Activated naive CD4-positive, alpha-beta T cell treated with anti-CD3 and anti-CD28 coated beads, Interleukin-2, amount 50 U/mL, for 24 hours (primary cell): ENCODE measurements at regions not wholly inside any gene's neighbourhood (a gene's known extent, or its start where the extent isn't known, plus 50 kb on each side); places are given as distances from the start of the nearest gene placed in this dataset.

Experiments used
- H3K27ac Mint-ChIP-seq: one replicate; pipeline ENCODE4 v1.8.0; 2021; ENCODE audit warnings: mild to moderate bottlenecking, mixed read lengths
- H3K27me3 Mint-ChIP-seq: one replicate; pipeline ENCODE4 v1.8.0; 2021; ENCODE audit warnings: mixed read lengths
- H3K36me3 Mint-ChIP-seq: one replicate; pipeline ENCODE4 v1.8.0; 2021; ENCODE audit warnings: mixed read lengths
- H3K4me1 Mint-ChIP-seq: one replicate; pipeline ENCODE4 v1.8.0; 2021; ENCODE audit warnings: mixed read lengths
- H3K4me3 Mint-ChIP-seq: one replicate; pipeline ENCODE4 v1.8.0; 2021; ENCODE audit warnings: mild to moderate bottlenecking, mixed read lengths
- H3K9me3 Mint-ChIP-seq: one replicate; pipeline ENCODE4 v1.8.0; 2021; ENCODE audit warnings: mixed read lengths

DNA sequence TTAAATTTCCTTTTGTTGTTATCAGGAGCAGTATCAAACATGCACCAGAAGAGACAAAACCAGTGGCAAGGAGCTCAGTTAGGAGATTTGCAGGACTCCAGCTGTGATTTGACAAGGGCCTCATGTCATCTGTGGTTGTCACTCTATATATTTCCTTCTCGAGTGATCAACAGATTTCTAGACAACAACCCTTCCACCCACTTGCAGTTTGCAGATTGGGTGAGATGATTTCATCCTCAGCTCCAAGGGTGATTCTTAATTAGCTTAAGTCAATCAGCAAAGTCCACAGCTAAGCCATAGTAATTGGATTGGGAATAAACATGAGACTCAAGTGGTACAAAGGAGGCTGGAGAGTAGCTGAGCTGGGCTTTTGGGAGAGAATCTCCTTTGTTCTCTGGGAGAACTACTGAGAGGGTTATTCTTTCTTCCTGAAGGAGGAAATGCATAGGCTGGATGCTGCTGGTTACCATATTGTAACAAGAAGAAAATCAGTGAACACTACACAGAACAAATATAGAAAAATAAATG is 192.8 kb downstream of the PPARGC1A start:
- H3K4me3 Mint-ChIP-seq, result no peak overlapping the region
- no peaks in the 10 kb centered on the region for H3K4me1 Mint-ChIP-seq
- no peak overlapping the region for H3K27ac Mint-ChIP-seq
- H3K36me3 Mint-ChIP-seq, result no peaks in the 10 kb centered on the region
- peaks cover 9% of the 10 kb centered on the region for H3K9me3 Mint-ChIP-seq
- peaks cover 2% of the 10 kb centered on the region for H3K27me3 Mint-ChIP-seq

DNA sequence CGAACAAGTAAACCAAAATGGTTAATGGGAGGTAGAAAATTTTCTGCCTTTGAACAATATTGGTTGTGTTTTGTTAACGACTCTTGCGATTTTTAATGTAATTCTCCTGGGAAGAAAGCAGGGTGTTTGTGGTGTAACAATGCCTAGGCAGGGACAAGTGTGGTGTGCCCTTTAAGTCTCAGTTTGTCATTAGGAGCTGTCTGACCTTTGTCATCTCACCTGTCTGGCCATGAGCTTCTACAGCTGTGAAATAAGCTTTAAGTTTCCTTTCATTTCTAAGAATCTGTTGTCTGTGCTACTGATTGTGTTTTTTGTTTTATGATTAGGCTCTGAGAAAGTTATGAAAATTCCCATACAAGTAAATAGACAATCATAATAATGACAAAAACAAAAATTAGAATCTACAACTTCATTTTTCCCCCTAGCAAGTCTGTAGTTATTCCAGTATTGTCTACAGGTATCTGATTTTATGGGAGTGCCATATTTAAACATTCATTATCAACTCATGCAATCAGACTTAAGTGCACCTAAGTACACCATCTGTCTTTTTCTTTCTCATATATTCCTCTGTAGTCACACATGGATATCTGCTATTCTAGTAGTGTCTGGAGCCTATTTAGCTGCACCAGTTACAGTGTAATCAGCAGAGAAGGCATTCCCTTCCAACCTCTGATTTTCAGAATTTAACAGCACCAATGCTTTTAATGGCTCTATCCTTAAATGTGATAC is 203.5 kb downstream of the PPARGC1A start:
- no peaks in the 10 kb centered on the region for H3K36me3 Mint-ChIP-seq

DNA sequence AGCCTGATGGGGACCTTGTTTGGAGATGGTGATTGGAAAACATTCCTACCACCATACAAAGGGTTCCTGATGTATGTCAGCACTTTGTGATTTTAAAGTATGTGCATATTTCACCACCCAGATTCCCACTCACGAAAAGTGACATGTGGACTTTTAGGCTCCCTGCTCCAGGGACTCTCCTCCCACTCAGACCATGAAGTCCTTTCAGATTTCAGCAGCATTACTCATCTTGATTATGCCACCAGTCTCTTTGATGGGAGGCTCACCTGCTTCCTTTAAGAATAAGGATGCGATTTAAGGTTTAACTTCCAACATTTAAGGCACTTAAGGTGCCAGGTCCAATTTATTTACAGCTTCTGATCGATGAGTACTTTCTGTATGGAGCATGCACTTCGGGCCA is 204.4 kb downstream of the PPARGC1A start:
- Mint-ChIP-seq H3K9me3 (no peaks in the 10 kb centered on the region), H3K36me3 (no peaks in the 10 kb centered on the region), H3K4me3 (no peak overlapping the region), H3K4me1 (no peaks in the 10 kb centered on the region), H3K27me3 (no peaks in the 10 kb centered on the region), H3K27ac (no peak overlapping the region)

More for the DNA sequence above, 203.5 kb downstream of the PPARGC1A start:
- no peaks in the 10 kb centered on the region for H3K27me3 Mint-ChIP-seq
- H3K9me3 Mint-ChIP-seq, result no peaks in the 10 kb centered on the region
- no peak overlapping the region for H3K4me3 Mint-ChIP-seq
- H3K4me1 Mint-ChIP-seq, result no peaks in the 10 kb centered on the region
- H3K27ac Mint-ChIP-seq, result no peak overlapping the region

DNA sequence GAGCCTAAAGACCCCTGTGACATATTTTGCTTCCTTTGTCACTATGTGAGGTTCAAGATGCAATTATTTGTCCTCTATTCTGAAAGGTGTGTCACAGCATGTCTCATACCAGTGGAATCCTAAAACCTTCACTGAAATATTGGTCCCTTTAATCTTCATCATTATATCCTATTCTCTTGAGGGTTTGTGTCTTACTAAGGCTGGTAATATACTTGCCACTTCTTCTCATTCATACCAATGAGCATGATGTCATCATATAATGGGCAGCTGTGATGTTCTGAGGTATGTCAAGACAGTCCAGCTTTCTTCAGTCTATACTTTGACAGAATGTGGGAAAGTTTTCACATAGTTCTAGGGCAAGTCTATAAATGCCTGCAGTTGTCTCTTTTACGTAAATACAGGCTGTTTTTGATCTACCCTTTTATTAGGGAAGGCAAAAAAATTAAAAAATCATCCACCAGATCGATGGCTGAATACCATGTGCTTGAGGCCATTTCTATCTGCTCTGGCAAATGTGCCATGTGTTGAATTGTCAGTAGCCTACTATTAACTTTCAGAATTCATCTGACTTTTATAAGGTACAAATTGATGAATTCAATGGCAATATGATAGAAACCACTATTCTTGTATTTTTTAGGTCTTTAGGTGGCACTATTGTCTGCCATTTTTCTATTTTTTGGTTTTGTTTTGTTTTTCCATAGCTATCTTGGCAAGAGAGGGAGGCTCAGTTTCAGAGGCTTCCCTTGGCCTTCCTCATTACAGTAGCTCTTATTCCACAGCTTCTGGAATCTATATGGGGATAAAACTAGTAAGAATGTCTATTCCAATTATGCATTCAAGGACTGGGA is 209.0 kb downstream of the PPARGC1A start:
- Mint-ChIP-seq H3K36me3 (no peaks in the 10 kb centered on the region), H3K4me1 (no peaks in the 10 kb centered on the region), H3K4me3 (no peak overlapping the region), H3K9me3 (no peaks in the 10 kb centered on the region), H3K27ac (no peak overlapping the region), H3K27me3 (no peaks in the 10 kb centered on the region)

DNA sequence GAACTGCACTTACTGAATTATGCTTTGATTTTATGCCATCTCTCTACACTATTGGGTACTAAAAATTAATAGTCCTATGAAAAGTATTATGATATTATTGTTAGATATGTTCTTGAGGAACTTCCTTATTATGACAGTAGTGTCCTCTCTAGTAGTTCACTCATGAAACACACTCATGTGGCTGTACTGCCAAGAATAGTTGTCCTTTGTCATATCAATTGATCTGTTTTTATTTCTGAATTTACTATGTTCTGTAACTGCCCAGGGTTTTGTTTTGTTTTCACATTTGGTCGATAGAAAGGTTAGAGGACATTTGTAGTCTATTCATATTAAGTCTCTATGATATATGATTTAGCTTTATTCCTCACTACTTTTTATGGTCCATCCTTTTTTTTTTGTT is 215.2 kb downstream of the PPARGC1A start:
- Mint-ChIP-seq H3K9me3 (peaks cover 3% of the 10 kb centered on the region), H3K4me1 (no peaks in the 10 kb centered on the region), H3K36me3 (no peaks in the 10 kb centered on the region), H3K4me3 (no peak overlapping the region), H3K27me3 (peaks cover 2% of the 10 kb centered on the region), H3K27ac (no peak overlapping the region)

DNA sequence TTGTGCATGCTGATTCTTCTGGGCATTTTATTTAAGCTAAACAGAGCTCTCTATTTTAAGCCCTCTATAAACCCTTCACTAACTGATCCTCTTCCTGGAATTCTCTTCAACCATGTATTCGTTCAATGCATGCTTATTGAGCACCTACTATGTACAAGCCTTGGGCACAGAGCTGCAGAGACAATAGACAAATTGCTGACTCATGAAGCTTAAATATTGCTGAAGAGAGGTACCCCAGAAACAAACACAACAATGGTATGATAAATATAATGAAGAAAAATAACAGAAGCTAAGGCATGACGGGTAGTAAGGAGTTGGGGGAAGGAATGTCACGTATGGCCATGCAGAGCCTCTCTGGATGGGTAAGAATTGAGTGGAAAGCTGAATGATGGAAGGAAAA is 222.2 kb downstream of the PPARGC1A start:
- Mint-ChIP-seq H3K4me3 (no peak overlapping the region), H3K9me3 (peaks cover 12% of the 10 kb centered on the region), H3K4me1 (no peaks in the 10 kb centered on the region), H3K27me3 (no peaks in the 10 kb centered on the region), H3K36me3 (no peaks in the 10 kb centered on the region), H3K27ac (no peak overlapping the region)

DNA sequence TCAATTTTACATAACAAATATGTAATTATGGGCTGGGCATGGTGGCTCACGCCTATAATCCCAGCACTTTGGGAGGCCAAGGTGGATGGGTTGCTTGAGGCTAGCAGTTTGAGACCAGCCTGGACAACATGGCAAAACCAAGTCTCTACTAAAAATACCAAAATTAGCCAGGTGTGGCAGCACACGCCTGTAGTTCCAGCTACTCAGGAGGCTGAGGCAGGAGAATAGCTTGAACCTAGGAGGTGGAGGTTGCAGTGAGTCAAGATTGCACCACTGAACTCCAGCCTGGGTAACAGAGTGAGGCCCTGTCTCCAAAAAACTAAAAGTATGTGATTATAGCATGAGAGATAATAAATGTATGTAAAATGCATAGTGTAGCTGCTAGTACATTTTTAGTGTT is 229.0 kb downstream of the PPARGC1A start:
- Mint-ChIP-seq H3K36me3 (no peaks in the 10 kb centered on the region), H3K4me1 (no peaks in the 10 kb centered on the region), H3K27ac (no peak overlapping the region), H3K27me3 (no peaks in the 10 kb centered on the region), H3K9me3 (peaks cover 6% of the 10 kb centered on the region), H3K4me3 (no peak overlapping the region)

DNA sequence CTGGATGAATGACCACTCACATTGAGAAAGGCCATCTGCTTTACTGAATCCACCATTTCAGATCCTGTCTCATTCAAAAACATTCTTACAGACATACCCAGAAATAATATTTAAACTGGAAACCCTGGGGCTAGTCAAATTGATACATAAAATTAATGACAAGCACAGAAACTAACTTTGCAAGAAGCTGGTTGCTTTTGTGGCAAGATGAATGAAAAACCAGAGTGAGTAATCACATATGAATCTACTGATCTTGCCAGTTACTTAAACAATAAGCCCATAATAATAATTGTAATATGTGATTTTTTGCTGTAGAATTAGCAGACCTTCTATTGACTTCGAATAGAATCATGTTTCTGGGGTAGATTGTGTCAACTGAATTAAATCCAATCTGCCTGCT is 235.1 kb downstream of the PPARGC1A start:
- peaks cover 4% of the 10 kb centered on the region for H3K9me3 Mint-ChIP-seq
- no peak overlapping the region for H3K27ac Mint-ChIP-seq
- H3K4me1 Mint-ChIP-seq, result no peaks in the 10 kb centered on the region
- no peaks in the 10 kb centered on the region for H3K27me3 Mint-ChIP-seq
- H3K36me3 Mint-ChIP-seq, result no peaks in the 10 kb centered on the region
- H3K4me3 Mint-ChIP-seq, result no peak overlapping the region

DNA sequence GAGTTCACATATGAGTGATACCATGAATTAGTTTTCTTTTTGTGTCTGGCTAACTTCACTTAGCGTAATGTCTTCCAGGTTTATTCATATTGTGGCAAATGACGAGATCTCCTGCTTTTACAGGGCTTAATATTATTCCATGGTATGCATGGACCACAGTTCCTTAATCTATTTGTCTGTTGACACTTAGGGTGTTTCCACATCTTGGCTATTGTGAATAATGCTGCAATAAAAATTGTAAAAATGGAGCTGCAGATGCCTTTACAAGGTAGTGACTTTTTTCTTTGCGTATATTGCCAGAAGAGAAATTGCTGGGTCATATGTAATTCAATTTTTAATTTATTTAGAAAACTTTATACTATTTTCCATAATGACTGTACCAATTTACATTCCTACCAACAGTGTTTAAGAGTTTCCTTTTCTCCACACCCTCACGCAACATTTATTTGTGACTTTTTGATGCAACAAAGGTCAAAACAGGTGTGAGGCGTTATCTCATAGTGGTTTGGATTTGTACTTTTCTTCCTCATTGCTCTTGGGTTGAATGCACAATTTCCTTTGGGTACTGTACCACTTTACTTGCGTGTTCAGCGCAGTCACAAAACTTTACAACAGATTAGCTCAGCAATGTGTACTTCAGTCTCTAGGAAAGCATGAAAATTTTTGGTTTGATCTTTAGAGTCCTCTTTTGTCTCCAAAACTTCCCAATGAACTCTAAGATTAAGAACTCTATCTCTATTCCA is 240.8 kb downstream of the PPARGC1A start:
- no peak overlapping the region for H3K27ac Mint-ChIP-seq
- no peaks in the 10 kb centered on the region for H3K4me1 Mint-ChIP-seq

DNA sequence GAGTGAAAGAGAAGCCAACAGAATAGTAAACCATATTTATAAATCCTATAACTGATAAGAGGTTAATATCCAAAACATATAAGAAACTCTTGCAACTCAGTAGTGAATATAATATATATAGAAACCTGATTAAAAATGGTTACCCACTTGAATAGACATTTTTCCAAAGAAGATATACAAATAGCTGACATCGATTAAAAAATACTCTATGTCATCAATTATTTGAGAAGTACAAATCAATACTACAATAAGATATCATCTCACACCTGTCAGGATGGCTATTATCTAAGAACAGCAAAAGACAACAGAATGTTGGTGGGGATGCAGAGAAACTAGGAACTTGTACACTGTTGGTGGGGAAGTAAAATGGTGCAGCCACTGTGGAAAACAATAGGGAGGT is 254.4 kb downstream of the PPARGC1A start:
- Mint-ChIP-seq H3K4me3 (no peak overlapping the region), H3K27me3 (no peaks in the 10 kb centered on the region), H3K27ac (no peak overlapping the region), H3K36me3 (no peaks in the 10 kb centered on the region), H3K9me3 (peaks cover 7% of the 10 kb centered on the region), H3K4me1 (no peaks in the 10 kb centered on the region)

More for the DNA sequence above, 240.8 kb downstream of the PPARGC1A start:
- no peaks in the 10 kb centered on the region for H3K36me3 Mint-ChIP-seq
- H3K27me3 Mint-ChIP-seq, result no peaks in the 10 kb centered on the region
- no peaks in the 10 kb centered on the region for H3K9me3 Mint-ChIP-seq
- H3K4me3 Mint-ChIP-seq, result no peak overlapping the region

DNA sequence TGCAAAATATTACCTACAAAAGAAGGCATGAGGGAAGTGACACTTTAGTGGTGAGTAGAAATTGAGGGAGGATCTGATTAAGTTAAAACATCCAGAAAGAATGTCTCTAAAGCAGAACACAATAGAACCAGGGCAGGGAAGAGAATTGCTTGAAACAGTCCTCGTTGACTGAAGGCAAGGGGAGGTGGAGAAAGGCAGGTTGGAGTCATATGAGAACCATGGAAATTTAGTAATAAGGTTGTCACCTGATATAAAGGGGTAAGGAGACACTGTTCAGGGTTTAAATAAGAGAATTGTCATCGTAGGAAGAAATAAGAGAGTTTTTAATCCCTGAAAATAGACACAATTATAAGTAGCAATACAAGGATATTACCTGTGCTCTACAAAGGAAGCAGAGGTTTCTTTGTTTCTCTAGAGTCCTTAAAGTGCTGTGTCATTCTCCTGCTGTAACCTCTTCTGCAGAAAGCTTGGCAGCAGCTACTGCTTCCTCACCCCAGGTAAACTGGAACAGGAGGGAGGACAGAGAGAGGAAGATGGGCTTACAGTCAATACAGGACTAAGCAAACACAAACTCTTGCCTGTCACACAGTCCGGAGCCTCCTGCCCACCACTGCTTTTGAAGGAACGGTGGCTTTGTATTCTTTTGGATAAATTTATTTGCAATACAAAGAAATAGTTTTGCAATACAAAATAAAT is 258.4 kb downstream of the PPARGC1A start:
- Mint-ChIP-seq H3K9me3 (peaks cover 7% of the 10 kb centered on the region), H3K4me1 (no peaks in the 10 kb centered on the region), H3K27me3 (no peaks in the 10 kb centered on the region), H3K4me3 (no peak overlapping the region), H3K36me3 (no peaks in the 10 kb centered on the region), H3K27ac (no peak overlapping the region)

DNA sequence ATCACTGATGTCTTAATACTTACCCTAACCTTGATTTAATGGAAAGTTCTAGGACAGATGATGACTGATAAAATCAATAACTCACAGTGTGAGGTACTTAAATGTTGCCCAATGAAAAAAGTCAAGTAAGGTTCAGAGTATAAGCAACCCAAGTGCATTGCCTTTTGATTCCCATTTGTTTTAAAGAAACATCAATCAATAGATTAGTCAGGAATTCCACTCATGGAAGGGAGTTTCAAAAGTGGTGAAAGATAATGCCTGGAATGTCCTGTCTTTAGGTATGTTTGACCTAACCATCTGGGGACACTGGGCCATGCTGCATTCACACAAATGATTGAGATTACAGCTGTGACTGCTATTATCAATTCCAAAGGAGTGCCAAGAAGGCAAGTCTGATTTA is 259.7 kb downstream of the PPARGC1A start:
- no peak overlapping the region for H3K27ac Mint-ChIP-seq
- H3K36me3 Mint-ChIP-seq, result no peaks in the 10 kb centered on the region
- H3K4me1 Mint-ChIP-seq, result no peaks in the 10 kb centered on the region
- no peaks in the 10 kb centered on the region for H3K27me3 Mint-ChIP-seq
- H3K9me3 Mint-ChIP-seq, result peaks cover 4% of the 10 kb centered on the region
- H3K4me3 Mint-ChIP-seq, result no peak overlapping the region

DNA sequence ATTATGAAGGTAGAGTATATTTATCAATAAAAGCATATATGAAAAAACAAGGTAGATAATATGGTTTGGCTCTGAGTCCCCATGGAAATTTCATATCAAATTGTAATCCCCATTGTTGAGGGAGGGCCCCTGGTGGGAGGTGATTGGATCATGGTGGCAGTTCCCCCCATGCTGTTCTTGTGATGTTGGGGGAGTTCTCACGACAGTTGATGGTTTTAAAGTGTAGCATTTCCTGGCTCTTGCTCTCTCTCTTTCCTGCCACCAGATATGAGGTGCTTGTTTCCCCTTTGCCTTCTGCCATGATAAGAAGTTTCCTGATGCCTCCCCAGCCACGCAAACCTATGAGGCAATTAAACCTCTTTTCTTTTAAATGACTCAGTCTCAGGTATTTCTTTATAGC is 260.4 kb downstream of the PPARGC1A start:
- Mint-ChIP-seq H3K4me1 (no peaks in the 10 kb centered on the region), H3K36me3 (no peaks in the 10 kb centered on the region)

DNA sequence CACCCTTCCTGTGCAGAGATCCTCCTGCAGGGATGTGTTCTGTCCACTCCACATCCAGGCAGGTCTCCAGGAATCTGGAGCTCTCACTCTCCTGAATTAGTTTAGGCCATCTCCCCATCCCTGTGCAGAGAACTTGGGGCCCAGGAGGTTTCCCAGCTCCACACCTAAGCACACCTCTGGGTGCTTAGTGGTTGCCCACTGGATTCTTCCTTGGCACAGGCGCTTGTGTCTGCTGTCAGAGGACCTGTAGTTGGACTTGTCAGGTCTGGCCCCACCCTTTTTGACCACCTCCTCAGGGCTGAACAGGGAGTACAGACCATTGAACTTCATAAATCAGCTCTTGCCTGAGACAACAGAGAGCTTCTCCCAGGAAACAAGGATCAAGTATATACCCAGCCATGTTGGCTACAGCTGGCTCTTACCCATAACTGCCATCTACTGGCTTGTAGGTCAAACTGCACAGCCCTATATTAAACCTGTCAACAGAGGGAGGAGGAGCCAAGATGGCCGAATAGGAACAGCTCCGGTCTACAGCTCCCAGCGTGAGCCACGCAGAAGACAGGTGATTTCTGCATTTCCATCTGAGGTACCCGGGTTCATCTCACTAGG is 275.5 kb downstream of the PPARGC1A start:
- H3K27me3 Mint-ChIP-seq, result no peaks in the 10 kb centered on the region

More for the DNA sequence above, 260.4 kb downstream of the PPARGC1A start:
- no peak overlapping the region for H3K27ac Mint-ChIP-seq
- H3K27me3 Mint-ChIP-seq, result no peaks in the 10 kb centered on the region
- H3K9me3 Mint-ChIP-seq, result peaks cover 4% of the 10 kb centered on the region
- no peak overlapping the region for H3K4me3 Mint-ChIP-seq

DNA sequence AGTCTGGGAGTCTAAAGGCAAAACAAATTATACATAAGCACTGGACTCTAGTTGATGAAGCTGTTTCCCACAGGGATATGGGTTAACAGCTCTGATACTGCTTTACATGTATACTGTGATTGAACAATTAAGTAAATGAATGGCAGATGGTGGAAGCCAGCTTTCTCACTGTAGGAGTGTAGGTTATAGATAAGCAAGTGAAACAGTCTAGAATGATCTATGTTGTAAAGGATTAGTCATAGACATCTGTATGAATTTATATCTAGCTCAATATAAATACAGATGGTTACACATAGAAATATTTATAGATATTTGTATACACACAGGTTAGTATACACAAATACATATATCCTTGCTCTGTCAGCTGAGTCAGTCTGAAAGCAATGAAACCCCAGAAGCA is 276.1 kb downstream of the PPARGC1A start:
- no peak overlapping the region for H3K27ac Mint-ChIP-seq
- H3K4me3 Mint-ChIP-seq, result no peak overlapping the region
- H3K27me3 Mint-ChIP-seq, result no peaks in the 10 kb centered on the region
- H3K9me3 Mint-ChIP-seq, result no peaks in the 10 kb centered on the region
- no peaks in the 10 kb centered on the region for H3K4me1 Mint-ChIP-seq
- peaks cover 1% of the 10 kb centered on the region for H3K36me3 Mint-ChIP-seq

More for the DNA sequence above, 275.5 kb downstream of the PPARGC1A start:
- Mint-ChIP-seq H3K4me1 (no peaks in the 10 kb centered on the region), H3K9me3 (no peaks in the 10 kb centered on the region), H3K36me3 (no peaks in the 10 kb centered on the region), H3K27ac (no peak overlapping the region), H3K4me3 (no peak overlapping the region)
